GM18868 (cell line): ENCODE measurements at regions not wholly inside any gene's neighbourhood (a gene's known extent, or its start where the extent isn't known, plus 50 kb on each side); places are given as distances from the start of the nearest gene placed in this dataset.

Experiments
- ATAC-seq: cut with Tn5 transposase; IDR thresholded peaks from one replicate; pipeline ENCODE4 v1.9.1; 2021; ENCODE audit warnings: mild to moderate bottlenecking, moderate library complexity; ENCODE audit not compliant: unreplicated experiment

DNA sequence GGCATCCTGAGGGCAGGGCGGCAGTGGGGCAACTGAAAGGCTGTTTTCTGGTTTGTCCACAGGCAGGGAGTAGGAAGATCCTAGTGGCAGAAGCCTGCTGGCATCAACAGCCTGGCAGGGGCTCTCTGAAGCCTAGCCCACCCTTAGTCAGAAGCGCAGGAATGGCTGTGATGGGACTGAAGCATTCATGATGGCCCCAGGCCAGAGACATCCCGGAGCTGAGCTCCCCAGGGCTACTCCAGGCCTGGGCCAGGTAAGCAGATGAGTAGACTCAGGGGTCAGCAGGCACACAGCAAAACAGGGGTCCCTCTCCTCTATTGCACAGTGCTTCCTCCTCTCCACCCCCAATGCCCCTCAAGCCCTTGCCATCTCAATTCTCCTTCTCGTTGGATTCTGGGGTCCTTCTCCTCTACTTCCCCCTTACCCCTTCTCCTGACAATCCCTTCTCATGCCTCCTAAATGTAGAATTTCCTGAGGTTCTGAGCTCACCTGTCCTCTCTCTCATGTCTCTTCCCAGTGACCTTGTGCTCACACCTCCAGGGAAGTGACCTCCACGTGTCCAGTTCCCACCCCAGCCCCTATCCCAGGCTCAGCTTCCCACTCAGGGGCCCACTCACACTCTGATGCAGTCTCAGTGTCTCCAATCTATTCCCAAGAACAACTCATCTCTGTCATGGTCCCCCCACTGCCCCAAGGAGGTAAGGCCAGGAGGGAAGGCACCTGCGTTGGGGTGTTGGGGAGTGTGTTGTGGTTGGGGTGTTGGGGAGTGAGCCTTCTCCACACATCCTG is 158.7 kb upstream of the ZNF507 start:
- no peak for ATAC-seq

DNA sequence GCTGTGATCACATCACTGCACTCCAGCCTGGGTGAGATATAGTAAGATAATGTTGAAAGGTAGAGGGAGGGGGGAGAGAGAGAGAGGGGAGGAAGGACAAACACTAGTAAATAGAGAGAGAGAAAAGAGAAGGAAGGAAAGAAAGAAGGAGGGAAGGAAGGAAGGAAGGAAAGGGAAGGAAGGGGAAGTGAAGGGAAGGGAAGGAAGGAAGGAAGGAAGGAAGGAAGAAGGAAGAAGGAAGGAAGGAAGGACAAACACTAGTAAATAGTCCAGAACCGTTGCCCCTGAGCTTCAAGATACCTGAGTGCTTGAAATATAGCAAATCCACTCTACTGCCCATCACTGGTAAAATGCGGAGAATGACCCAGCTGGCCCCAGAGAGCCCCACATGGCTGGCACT is 156.5 kb upstream of the ZNF507 start:
- no peak for ATAC-seq

DNA sequence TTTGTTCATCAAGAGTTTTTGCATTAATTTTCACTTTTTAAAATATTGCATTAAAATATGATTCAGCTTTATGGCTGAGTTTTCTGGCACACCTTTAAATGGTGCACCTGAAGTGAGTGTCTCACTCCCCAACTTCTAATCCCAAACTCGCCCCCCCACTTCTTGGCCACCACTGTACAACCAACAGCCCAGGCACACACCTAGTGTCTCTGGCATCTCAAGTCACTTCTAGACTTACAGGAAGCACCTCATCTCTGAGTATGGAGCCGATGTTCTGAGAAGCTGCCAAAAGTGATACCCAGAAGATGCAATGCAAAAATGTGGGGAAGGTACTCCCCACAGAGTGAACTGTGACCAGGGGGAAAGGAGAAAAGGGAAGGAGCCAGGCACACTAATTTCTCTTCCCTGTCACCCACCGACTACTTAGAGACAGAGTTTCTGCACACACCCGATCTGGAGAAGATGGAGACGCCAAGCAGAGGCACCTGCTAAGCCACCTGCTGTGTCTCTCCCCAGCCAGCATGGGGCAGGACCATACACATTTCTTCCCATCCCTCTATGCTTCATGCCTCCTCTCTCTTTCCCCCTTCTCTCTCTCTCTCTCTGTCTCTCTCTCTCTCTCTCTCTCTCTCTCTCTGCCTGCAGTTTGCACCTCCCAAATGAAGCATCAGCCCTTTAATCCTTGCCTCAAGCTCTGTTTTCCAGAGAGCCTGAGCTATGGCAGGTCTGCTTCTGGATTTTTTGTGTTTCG is 155.3 kb upstream of the ZNF507 start:
- no peak for ATAC-seq

DNA sequence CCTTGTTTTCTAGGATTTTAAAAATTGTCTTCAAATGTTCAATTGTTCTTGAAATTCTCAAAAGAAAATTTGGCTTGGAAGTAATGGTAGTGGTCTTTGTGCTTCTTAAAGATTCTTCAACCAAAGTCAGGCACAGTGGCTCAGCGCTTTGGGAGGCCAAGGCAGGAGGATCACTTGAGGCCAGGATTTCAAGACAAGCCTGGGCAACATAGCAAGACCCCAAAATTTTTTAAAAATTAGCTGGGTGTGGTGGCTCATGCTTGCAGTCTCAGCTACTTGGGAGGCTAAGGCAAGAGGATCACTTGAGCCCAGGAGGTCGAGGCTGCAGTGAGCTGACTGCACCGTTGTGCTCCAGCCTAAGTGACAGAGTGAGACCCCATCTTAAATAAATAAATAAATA is 153.5 kb upstream of the ZNF507 start:
- ATAC-seq: no peak

DNA sequence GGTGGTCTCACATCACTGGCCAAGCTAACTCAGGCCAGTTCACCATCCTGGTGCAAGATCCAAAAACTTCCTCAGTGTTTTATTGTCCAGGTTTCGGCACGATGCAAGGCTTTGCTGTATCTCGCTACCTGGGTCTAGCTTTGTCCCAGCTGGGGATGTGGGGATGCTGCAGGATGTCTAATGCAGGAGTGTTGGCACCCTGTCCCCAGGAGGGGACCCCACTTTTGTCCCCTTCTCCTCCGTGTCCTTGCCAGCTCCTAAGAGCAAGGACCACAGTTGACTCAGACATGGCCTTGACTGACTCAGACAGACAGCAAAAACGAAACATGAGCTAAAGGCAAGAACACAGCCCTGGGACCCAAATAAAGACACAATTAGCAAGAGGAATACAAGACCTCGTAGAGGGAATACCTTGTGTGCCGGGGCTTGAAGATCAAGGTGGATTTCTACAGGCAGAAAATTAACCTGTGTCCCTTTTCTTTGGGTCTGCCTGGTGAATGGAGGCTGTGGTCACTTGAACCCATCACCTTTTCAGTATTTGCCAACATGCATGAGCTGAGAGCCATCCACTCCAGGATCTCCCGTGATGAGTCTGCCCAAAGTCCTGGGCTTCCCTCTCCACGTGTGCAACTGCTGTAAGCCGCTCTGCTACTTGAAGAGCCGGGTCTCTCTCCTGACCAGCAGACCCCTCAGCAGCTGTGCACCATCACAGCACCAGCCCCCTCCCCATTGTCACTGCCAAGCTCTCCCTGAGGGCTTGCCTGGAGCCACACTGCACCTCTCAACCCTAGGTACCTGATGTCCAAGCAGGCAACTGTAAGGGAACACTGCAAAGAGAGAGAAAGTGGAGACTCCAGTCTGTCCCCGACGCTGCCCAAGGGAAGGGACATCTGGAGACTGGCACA is 149.5 kb upstream of the ZNF507 start:
- no peak for ATAC-seq

DNA sequence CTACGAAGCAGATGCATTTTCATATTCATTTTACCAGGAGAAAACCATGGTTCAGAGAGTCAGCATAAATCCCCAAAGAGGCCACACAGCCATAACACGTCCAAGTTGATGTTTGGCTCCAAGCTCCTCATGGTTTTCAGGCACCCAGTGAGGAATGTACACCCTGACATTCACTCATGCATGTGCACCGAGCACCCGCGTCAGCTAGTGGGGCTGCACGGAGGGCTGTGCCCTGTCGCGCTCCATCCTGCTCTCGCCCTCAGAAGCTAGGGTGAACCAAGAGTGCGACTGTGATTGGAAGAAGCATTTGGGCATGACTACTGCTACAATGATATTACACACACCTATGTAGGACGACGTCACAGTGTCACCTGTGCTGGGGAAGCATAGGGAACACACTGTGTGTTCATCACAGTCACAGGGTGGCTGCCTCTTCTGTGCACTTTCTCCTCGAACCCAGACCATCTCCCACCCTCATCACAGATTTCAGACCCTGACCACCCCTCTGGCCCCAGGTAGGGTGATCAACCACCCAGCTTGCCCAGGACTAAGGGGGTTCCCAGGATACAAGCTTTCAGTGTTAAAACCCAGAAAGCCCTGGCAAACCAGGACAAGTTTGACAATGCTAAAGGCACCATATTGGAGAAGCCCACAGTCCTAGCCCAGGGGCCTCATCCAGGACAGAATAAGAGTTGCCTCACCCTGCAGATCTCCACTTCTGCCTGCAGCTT is 148.6 kb upstream of the ZNF507 start:
- no peak for ATAC-seq

DNA sequence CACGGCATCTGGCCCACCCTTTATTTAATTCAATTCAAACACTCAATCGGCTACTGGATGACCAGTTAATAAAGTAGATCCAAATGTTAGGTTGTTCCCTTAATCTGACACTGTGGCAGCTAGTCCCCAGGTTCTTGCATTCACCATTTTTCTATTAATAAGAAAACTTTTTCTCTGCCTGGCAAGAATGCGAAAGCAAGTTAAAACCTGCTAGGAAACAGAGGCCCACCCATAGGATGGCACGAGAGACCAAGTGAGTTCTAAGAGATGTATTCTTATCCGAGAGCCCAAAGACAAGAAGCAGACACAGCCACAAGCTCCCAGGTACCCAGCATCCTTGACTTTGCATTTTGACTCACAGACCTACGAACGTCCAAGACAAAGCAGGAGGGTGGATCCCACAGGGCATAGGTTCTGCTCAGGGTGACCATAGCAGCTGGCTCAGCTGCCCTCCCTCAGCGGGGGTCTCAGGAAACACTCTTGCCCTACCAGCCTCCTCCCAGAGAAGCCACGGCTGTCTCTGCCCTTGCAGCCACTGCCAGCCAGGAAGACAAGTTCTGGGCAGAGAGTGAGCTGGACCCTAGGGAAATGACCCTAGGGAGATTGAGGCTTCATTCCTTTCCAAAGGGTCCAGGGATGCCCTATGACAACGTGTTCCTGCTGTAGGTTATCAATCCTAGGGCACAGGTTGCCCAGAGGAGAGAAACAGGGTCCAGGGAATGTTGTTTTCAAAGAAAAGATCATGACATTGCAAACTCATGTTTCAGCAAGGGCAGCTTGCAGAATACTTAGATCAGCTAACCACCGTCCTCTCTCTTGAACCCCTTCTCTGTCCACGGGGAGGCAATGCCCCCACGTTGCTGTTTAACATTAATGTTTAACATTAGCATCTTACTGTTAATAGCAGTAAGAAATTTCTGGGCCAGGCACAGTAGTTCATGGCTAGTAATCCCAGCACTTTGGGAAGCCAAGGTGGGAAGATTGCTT is 147.2 kb upstream of the ZNF507 start:
- no peak for ATAC-seq

DNA sequence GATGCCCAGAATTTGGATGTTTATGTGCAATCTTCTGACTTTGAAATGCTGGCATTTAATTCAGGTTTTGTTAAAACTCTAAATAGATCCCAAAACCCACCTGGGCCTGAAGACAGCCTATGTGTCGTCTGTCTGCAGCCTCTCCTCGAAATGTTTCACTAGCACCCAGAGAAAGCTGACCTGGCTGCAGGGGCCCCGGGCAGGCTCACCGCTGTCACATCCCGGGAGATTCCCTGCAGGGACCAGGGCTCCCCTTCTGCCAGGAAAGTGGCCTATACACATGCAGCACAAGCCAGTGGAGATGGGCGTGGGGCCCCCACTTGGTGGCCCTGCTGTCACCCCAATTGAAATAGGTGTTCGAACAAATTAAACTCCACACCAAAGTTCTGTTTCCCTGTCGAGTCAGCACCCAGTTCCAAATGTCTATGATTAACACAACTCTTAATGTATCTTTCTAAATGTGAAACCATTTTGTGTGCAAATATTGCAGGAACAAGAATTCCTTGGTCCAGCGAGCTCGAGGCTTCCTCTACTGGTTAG is 145.8 kb upstream of the ZNF507 start:
- ATAC-seq: no peak

DNA sequence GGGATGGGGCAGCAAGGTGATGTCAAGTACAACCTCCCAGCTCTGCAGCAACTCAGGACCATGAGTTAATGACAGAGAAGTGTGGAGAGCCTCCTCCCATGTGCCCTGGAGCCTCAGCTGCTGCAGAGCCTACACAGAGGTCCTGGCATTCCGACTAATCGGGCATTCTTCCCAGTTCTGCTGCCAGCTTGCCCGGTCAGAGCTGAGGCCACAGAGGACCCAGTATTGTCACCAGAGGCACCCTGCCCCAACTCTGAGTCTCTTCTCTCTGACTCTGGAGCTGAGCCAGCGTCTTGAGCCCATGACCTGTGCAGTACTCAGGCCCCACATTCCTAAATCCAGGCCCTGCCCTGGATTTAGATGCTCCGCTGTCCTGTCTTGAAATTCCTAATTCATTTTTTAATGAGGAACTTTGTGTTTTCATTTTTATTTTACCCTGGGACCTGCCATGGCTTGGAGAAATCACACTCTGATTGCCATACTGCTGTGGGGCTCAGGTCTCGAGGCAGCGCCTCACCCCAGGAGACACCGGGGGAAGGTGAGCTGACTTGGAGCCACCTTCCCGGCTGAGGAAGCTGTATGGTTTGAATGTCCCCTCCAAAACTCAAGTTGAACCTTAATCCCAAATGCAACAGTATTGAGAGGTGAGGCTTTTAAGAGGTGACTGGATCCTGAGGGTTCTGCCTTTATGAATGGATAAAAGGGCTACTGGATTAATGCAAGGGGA is 144.9 kb upstream of the ZNF507 start:
- ATAC-seq: no peak

DNA sequence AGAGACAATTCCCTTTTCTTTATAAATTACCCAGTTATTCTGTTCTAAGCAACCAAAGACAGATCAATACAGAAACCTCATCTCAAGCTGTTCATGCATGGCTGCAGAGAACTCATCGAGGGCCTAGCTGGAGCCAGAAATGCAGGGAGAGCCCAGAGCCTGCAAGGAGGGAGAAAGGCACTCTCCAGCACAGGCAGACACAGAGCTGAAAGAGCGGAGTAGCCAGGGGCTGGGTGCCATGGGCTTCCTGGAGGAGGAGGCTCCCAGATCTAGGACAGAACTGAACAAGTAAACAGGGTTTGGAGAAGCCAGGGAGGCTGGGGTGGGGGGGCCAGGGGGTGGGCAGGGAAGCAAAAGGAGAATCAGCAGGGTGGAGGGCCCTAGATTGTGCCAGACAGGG is 144.2 kb upstream of the ZNF507 start:
- no peak for ATAC-seq

DNA sequence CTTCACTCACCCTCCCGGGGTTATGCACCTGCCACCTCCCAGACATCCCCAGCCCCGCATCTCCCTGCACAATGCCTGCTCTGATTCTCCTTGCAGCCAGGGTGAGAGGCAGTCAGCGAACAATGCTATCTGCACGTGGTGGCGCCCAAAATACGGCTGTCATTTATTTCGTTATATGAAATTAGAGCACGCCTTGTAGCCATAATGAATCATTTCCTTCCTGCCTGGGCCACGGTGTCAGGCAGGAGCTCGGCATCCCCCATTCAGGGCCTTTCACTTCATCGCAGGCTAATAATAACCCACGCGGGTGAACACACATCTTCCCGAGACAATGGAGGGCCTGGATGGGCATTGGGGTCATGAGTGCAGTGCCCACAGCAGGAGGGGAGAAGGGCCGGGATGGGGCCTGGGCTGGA is 143.8 kb upstream of the ZNF507 start:
- no peak for ATAC-seq

DNA sequence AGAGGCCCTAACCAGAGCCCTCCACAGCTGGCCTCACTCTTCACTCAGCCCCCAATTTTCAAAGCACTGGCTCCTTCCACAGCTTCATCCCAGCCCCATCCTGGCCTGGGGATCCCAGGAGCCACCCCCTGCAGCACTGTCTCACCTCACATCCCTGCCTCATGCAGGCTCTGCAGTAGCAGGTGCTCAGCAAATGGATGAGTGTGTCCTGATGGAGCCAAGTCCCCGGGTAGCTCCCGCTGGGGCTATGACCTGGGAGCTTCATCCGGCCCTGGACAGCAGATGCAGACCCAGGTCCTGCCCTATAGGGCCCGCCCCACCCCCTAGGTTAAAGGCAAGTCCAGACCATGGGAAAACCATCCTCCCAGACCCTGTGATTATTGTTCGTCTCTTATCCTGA is 143.2 kb upstream of the ZNF507 start:
- ATAC-seq: no peak

DNA sequence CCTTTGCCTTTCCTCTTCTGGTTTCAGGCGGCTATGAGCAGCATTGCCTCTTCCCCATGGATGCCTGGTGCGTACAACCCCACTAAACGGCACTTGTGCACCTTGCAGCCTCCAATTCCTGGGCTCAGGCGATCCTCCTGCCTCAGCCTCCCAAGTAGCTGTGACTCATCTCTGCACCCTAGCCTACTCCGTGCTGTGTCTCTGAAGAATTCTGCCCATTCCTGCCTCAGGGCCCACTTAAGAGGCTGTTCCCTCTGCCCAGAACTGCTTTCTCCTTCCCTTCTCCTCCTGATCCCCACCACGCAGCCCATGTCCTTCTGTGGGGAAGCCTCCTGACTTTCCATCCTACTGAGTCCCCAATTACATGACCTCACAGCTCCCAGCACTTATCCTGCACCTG is 142.2 kb upstream of the ZNF507 start:
- no peak for ATAC-seq

DNA sequence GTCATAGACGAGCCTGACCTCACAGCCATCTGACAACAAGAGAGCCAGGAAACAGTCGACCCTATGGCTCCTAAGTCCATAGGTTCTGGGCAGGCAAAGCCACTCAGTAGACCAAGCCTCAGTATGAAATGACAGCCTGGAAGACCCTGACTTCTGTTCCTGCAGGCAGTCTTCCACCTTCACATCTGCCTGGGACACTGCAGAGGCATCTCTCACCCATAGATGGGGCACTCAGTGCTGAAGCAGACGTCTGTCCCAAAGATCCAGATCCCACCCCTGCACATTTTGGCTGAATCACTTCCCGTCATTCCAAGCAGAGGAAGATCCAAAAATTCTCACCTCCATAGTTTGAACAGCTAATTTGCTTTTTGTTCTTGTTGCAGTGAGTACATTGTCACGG is 139.3 kb upstream of the ZNF507 start:
- no peak for ATAC-seq

DNA sequence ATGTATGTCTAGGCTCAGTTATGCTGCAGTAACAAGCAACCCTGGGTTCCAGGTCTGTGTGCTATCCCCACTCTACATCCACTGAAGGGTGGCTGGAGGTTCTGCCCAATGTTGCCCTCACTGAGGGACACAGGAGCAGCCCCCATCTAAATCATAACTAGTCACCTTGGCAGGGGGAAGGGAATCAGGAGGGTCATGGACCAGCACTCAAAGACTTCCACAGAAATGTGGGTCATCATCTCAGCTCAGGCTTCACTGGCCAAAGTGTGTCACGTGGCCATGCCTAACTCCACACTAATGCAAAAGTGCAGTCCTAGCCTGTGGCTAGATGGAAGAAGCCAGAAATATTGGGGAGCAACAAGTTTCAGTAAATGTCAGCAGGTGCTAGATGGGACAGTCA is 137.3 kb upstream of the ZNF507 start:
- no peak for ATAC-seq

DNA sequence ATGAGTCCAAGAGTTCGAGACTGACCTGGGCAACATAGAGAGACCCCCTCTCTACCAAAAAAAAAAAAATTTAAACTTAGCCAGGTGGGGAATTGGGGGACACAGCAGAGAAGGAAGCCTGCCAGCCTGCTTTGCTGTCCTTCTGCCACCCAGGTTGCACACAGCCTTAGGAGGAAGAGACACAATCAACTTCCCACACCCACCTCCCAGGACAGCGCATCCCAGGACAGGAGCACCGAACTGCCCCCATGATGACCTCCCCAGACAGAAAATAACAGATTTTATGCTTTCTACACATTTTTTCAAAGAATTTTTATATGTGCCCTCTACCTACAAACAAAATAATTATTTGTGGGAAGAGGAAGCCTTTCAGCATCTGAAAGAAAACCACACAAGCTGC is 126.0 kb upstream of the ZNF507 start:
- ATAC-seq: no peak

DNA sequence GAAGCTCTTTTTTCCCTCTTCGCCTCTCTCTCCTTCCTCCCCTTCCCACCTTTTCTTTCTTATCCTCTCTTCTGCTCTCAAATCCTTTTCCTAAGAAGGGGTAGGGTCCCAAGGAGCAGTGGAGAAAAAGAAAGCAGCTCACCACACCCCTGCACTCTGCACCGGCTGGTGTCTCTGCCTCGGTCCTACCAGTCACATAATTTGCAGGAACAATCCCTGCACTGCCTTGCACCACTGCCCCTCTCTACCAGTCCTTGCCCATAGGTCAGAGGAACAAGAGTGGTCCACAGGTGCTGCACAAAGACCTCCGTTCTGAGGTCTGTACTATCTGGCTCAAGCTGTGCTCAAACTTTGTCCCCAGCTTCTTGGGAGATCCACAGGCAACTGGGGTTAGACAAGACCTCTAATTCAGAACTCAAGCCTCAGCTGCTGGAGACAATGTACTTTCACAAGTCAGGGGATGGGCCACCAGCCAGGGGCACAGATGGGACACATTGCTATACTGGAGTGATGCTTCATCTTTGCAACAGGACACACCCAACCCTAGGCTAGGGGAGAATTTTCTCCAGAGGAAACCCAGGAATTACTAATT is 125.4 kb upstream of the ZNF507 start:
- ATAC-seq: no peak

DNA sequence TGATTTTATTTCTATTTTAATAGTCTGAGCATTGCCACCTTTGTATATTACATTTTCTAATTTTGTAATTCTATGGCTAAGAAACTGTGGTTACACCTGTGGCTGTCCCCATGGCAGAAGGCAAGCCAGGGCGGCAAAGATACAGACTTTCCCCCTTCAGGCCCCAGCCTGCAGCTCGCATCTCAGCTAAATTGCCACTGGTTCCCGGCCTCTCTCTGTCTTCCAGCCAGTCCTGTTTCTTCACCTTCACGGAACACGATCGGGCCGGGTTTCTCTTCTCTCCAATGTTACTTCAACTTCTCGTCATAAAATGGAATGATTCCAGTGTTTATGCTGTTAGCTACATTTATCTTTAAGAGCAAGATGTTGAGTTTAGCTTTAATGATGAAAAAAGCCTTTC is 124.5 kb upstream of the ZNF507 start:
- ATAC-seq: no peak
